PC-9 (cell line): ENCODE measurements at regions not wholly inside any gene's neighbourhood (a gene's known extent, or its start where the extent isn't known, plus 50 kb on each side); places are given as distances from the start of the nearest gene placed in this dataset.

Experiments
- BruUV-seq: library from RNA; stranded (reverse); fragments of 400-500 nt; replicated peaks from 2 replicates; lab custom pipeline; 2021; lab: Mats Ljungman, UMichigan
- CTCF ChIA-PET: fragments of 300-600 bp; sonication (Branson Sonifier 250); formaldehyde crosslinking; loops from one replicate; lab custom pipeline; 2022; ENCODE audit warnings: antibody characterized with exemption; lab: Charles Lee
- POLR2A ChIA-PET: fragments of 300-600 bp; sonication (Branson Sonifier 250); formaldehyde crosslinking; loops from one replicate; lab custom pipeline; 2022; ENCODE audit warnings: antibody characterized with exemption; ENCODE audit not compliant: unreplicated experiment; lab: Charles Lee
- DNase-seq, 2 experiments: peaks; one replicate each; pipeline versions ENCODE4 v3.0.0 to v3.0.0-alpha.2; 2015 to 2022; ENCODE audit warnings: mixed read lengths in 1 of 2
- H2AFZ ChIP-seq: fragments of 200-600 bp; sonication (generic); 2 replicates; pipeline ENCODE4 v1.8.1; 2017; ENCODE audit warnings: antibody characterized with exemption
- H3F3A ChIP-seq: fragments of 200-600 bp; sonication (generic); 2 replicates; pipeline ENCODE4 v1.8.1; 2017; ENCODE audit warnings: antibody characterized with exemption, mild to moderate bottlenecking, low read depth; ENCODE audit not compliant: insufficient read depth
- H3K27ac ChIP-seq: fragments of 200-600 bp; sonication (generic); 2 replicates; pipeline ENCODE4 v1.6.1; 2016; ENCODE audit warnings: mixed run types
- H3K27me3 ChIP-seq: fragments of 200-600 bp; sonication (generic); 2 replicates; pipeline ENCODE4 v1.6.1; 2016; ENCODE audit warnings: low read depth, mixed run types; ENCODE audit not compliant: insufficient read depth
- H3K36me3 ChIP-seq: fragments of 200-600 bp; sonication (generic); 2 replicates; pipeline ENCODE4 v1.6.1; 2016; ENCODE audit warnings: low read depth, mixed run types
- H3K4me1 ChIP-seq: fragments of 200-600 bp; sonication (generic); replicated peaks from 2 replicates; pipeline ENCODE4 v1.6.1; 2016; ENCODE audit warnings: mixed run types; ENCODE audit not compliant: insufficient read depth
- H3K4me2 ChIP-seq: fragments of 200-600 bp; sonication (generic); 2 replicates; pipeline ENCODE4 v1.6.1; 2017; ENCODE audit warnings: mixed run types
- H3K4me3 ChIP-seq: fragments of 200-600 bp; sonication (generic); 2 replicates; pipeline ENCODE4 v1.6.1; 2016; ENCODE audit warnings: mixed run types
- H3K79me2 ChIP-seq: fragments of 200-600 bp; sonication (generic); 2 replicates; pipeline ENCODE4 v1.6.1; 2017; ENCODE audit warnings: low read depth, mixed run types
- H3K9me2 ChIP-seq: fragments of 200-600 bp; sonication (generic); 2 replicates; pipeline ENCODE4 v1.8.1; 2017; ENCODE audit warnings: mild to moderate bottlenecking; ENCODE audit not compliant: insufficient read depth
- H3K9me3 ChIP-seq: fragments of 200-600 bp; sonication (generic); 2 replicates; pipeline ENCODE4 v1.8.1; 2016; ENCODE audit warnings: low read depth; ENCODE audit not compliant: insufficient read depth
- H4K20me1 ChIP-seq: fragments of 200-600 bp; sonication (generic); 2 replicates; pipeline ENCODE4 v1.8.1; 2017; ENCODE audit not compliant: insufficient read depth
- EZH2 ChIP-seq: fragments of 200-600 bp; sonication (generic); IDR thresholded peaks from 2 replicates; pipeline ENCODE4 v1.8.0; 2017; ENCODE audit warnings: antibody characterized with exemption, low read depth
- intact Hi-C: fragments of 100-400 bp; cut with micrococcal nuclease; formaldehyde crosslinking; loops from one replicate; pipeline ENCODE4 v1.10.0; 2022; ENCODE audit not compliant: unreplicated experiment
- TF ChIP-seq, protein P1 (sequence below): fragments of 200-600 bp; sonication (generic); conservative IDR thresholded peaks from 2 replicates; pipeline ENCODE4 v1.6.1; 2017; ENCODE audit warnings: mixed run types, antibody characterized with exemption, mild to moderate bottlenecking, moderate library complexity

DNA sequence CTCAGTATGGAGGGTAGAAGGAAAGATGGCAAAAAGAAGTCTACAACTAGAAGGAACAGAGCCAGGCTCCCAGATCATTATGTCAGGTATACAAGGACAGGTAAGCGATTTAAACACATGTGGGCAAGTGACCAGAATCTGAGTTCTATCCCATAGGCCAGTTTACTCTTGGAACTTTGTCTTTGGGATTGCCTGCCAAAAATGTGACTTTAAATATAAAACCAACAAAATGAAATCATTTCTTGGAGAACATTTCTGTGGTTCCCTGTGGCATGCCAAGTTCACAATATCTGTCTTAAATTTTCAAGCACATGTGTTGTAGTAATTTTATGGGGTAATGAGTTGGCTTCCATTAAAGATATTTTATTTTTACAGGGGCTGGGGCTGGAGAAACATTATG is 141.0 kb downstream of the SLC17A6 start:
- BruUV-seq: no TSS peak
- no peaks in the 10 kb centered on the region for H3K9me2 ChIP-seq
- no peaks in the 10 kb centered on the region for H3K79me2 ChIP-seq
- H3K4me1 ChIP-seq: no peaks in the 10 kb centered on the region
- DNase-seq: no peak
- H3K27ac ChIP-seq: no peak overlapping the region
- H2AFZ ChIP-seq: no peak overlapping the region
- CTCF ChIA-PET: no interaction called here
- H3K4me3 ChIP-seq: no peak overlapping the region
- no peaks in the 10 kb centered on the region for H3K9me3 ChIP-seq
- POLR2A ChIA-PET: no interaction called here
- TF ChIP-seq EZH2: no peak
- TF ChIP-seq, protein P1, sequence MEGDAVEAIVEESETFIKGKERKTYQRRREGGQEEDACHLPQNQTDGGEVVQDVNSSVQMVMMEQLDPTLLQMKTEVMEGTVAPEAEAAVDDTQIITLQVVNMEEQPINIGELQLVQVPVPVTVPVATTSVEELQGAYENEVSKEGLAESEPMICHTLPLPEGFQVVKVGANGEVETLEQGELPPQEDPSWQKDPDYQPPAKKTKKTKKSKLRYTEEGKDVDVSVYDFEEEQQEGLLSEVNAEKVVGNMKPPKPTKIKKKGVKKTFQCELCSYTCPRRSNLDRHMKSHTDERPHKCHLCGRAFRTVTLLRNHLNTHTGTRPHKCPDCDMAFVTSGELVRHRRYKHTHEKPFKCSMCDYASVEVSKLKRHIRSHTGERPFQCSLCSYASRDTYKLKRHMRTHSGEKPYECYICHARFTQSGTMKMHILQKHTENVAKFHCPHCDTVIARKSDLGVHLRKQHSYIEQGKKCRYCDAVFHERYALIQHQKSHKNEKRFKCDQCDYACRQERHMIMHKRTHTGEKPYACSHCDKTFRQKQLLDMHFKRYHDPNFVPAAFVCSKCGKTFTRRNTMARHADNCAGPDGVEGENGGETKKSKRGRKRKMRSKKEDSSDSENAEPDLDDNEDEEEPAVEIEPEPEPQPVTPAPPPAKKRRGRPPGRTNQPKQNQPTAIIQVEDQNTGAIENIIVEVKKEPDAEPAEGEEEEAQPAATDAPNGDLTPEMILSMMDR: no peak
- H3F3A ChIP-seq: no peaks in the 10 kb centered on the region
- no peaks in the 10 kb centered on the region for H3K27me3 ChIP-seq
- H3K4me2 ChIP-seq: no peak overlapping the region
- no peaks in the 10 kb centered on the region for H4K20me1 ChIP-seq
- no peaks in the 10 kb centered on the region for H3K36me3 ChIP-seq
- intact Hi-C loops: no loop called here

DNA sequence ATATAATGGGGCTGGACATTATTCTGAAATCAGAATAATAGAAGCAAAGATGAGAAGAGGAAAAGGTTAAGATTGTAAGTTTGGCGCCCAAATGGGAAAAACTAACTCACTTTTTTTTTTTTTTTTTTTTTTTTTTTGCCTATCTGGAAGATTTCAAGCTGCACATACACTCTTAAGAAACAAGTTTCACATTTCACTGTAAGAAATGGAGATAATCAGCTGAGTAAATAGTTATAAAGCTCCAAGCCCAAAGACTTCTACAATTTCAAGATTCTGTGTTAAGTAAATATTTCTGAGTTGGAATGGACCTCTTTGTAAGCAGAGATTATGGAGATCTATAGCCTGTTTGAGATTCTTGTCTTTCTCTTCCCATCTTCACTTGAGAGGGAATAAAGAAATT is 140.0 kb downstream of the SLC17A6 start:
- TF ChIP-seq EZH2: no peak
- TF ChIP-seq, protein P1: no peak
- no TSS peak for BruUV-seq

DNA sequence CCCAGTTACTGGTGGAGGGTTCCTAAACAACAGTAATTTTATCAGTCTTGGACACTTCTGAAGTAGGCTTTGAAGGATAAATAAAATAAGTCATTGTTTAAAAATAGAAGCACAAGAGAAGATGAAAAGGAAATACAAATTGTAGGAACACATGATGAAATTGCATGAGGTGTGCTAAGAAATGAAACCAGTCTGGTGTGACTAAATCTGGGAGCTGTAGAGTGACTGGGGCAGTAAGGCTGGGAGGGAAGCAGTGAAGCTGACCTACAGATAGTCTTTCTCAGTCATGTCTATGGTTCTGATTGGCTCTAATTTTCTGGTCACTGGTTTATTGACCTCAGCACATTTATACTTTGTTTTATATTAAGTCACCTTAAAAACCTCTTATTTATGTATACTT is 139.1 kb downstream of the SLC17A6 start:
- Histone ChIP-seq H3K27me3 (no peaks in the 10 kb centered on the region), H3K4me2 (no peak overlapping the region), H3K4me3 (no peak overlapping the region), H3K27ac (no peak overlapping the region), H3K79me2 (no peaks in the 10 kb centered on the region), H4K20me1 (no peaks in the 10 kb centered on the region), H3K36me3 (no peaks in the 10 kb centered on the region), H3K9me3 (no peaks in the 10 kb centered on the region), H2AFZ (no peak overlapping the region), H3K4me1 (no peaks in the 10 kb centered on the region), H3F3A (no peaks in the 10 kb centered on the region), H3K9me2 (no peaks in the 10 kb centered on the region)
- POLR2A ChIA-PET: no interaction called here
- no peak for DNase-seq
- no TSS peak for BruUV-seq
- intact Hi-C loops: no loop called here
- TF ChIP-seq, protein P1: no peak
- no peak for TF ChIP-seq EZH2
- CTCF ChIA-PET: no interaction called here

More for the DNA sequence above, 140.0 kb downstream of the SLC17A6 start:
- Histone ChIP-seq H4K20me1 (no peaks in the 10 kb centered on the region), H3K79me2 (no peaks in the 10 kb centered on the region), H3K4me2 (no peak overlapping the region), H3K9me3 (no peaks in the 10 kb centered on the region), H3K27me3 (no peaks in the 10 kb centered on the region), H2AFZ (no peak overlapping the region), H3K4me1 (no peaks in the 10 kb centered on the region), H3K4me3 (no peak overlapping the region), H3K9me2 (no peaks in the 10 kb centered on the region), H3K36me3 (no peaks in the 10 kb centered on the region), H3F3A (no peaks in the 10 kb centered on the region), H3K27ac (no peak overlapping the region)
- ChIA-PET POLR2A (no interaction called here), CTCF (no interaction called here)
- no peak for DNase-seq
- intact Hi-C loops: no loop called here
